SU-DHL-6 (cell line): ENCODE measurements at regions not wholly inside any gene's neighbourhood (a gene's known extent, or its start where the extent isn't known, plus 50 kb on each side); places are given as distances from the start of the nearest gene placed in this dataset.

Experiments
- CTCF ChIP-seq: fragments of 200-600 bp; sonication (generic); IDR thresholded peaks from one replicate; pipeline ENCODE4 v1.5.1; 2017; ENCODE audit warnings: antibody characterized with exemption, mild to moderate bottlenecking, low read length, moderate library complexity; ENCODE audit not compliant: insufficient read depth, poor library complexity, severe bottlenecking
- EZH2phosphoT487 ChIP-seq: fragments of 200-600 bp; sonication (generic), shearing (Covaris generic); conservative IDR thresholded peaks from 2 replicates; pipeline ENCODE4 v1.6.1; 2018; ENCODE audit warnings: mild to moderate bottlenecking, antibody characterized with exemption, low read length, moderate library complexity, mixed read lengths

- TF ChIP-seq CTCF (no peak), EZH2phosphoT487 (no peak)
Observed at GRCh38 chr11:116506263-116506825, 266.4 kb downstream of the BUD13 start.
